Mammary epithelial cell (primary cell): ENCODE measurements at regions not wholly inside any gene's neighbourhood (a gene's known extent, or its start where the extent isn't known, plus 50 kb on each side); places are given as distances from the start of the nearest gene placed in this dataset.
"Not testable (repeated sequence)": the region's sequence is repeated elsewhere in the genome, so short reads cannot be mapped to it uniquely, and the experiment has no call there.

ENCODE experiments used
- CTCF ChIP-seq, 2 donors: IDR thresholded peaks in 1 of 2; conservative IDR thresholded peaks in 1 of 2; 2 replicates each; pipeline ENCODE4 v1.5.1; 2011 to 2012; ENCODE audit warnings: inconsistent platforms in 2 of 2, low read length in 2 of 2, mild to moderate bottlenecking in 2 of 2, control low read depth in 1 of 2, low read depth in 1 of 2; ENCODE audit not compliant: insufficient read depth in 1 of 2; ENCODE audit errors: extremely low read depth in 1 of 2
- EZH2 ChIP-seq: IDR thresholded peaks from 2 replicates; pipeline ENCODE4 v1.6.1; 2012; ENCODE audit warnings: low read length, inconsistent platforms, borderline replicate concordance

DNA sequence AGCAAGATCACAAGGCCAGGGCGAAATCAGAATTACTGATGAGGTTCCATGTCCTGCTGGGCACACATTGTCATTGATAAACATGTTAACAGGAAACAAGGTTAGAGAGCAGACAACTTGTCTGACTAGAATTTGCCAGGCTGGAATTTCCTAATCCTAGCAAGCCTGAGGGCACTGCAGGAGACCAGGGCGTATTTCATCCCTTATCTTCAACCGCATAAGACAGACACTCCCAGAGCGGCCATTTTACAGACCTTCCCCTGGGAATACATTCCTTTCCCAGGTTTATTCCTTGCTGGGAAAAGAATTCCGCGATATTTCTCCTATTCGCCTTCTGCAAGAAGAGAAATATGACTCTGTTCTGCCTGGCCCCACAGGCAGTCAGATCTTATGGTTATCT, 290.9 kb upstream of the PROK2 start:
- not testable (repeated sequence) for TF ChIP-seq CTCF (conservative IDR thresholded peaks at IDR 0.05 in 1 of 2, IDR thresholded peaks at IDR 0.05 in 1 of 2; ENCODE audit: extremely low read depth in 1 of 2, insufficient read depth in 1 of 2, low read depth in 1 of 2, low read length in 2 of 2); EZH2
